Fibroblast of lung (primary cell): ENCODE measurements at regions not wholly inside any gene's neighbourhood (a gene's known extent, or its start where the extent isn't known, plus 50 kb on each side); places are given as distances from the start of the nearest gene placed in this dataset.

ENCODE experiments used
- DNase-seq, 2 donors: peaks; one replicate each; pipeline versions ENCODE4 v3.0.0 to v3.0.0-alpha.2; 2010; ENCODE audit warnings: low read depth in 2 of 2
- H2AFZ ChIP-seq: 2 replicates; pipeline ENCODE4 v1.5.1; 2012; ENCODE audit warnings: low read length, control low read depth, inconsistent platforms
- H3K27ac ChIP-seq: 2 replicates; pipeline ENCODE4 v1.5.1; 2011; ENCODE audit warnings: low read length, control low read depth; ENCODE audit not compliant: insufficient read depth
- H3K27me3 ChIP-seq: 2 replicates; pipeline ENCODE4 v1.5.1; 2011; ENCODE audit warnings: mild to moderate bottlenecking, low read length; ENCODE audit not compliant: control insufficient read depth, insufficient read depth
- H3K36me3 ChIP-seq: 2 replicates; pipeline ENCODE4 v1.5.1; 2011; ENCODE audit warnings: low read length; ENCODE audit not compliant: control insufficient read depth, insufficient read depth
- H3K4me1 ChIP-seq: 2 replicates; pipeline ENCODE4 v1.5.1; 2011; ENCODE audit warnings: low read length; ENCODE audit not compliant: control insufficient read depth, insufficient read depth; ENCODE audit errors: extremely low read depth
- H3K4me2 ChIP-seq: 2 replicates; pipeline ENCODE4 v1.5.1; 2011; ENCODE audit warnings: low read length, control low read depth; ENCODE audit not compliant: insufficient read depth; ENCODE audit errors: extremely low read depth
- H3K4me3 ChIP-seq, 4 experiments: fragments of 200-600 bp in 1 of 4; sonication (generic) in 1 of 4; replicated peaks in 1 of 4; 2 replicates each; pipeline ENCODE4 v1.5.1; 2011 to 2016; ENCODE audit warnings: low read length in 4 of 4, low read depth in 3 of 4, mild to moderate bottlenecking in 3 of 4, control low read depth in 2 of 4, inconsistent platforms in 1 of 4, mixed read lengths in 1 of 4; ENCODE audit not compliant: insufficient read depth in 1 of 4; ENCODE audit errors: control extremely low read depth in 1 of 4
- H3K79me2 ChIP-seq: 2 replicates; pipeline ENCODE4 v1.5.1; 2012; ENCODE audit warnings: mild to moderate bottlenecking, low read length, inconsistent platforms; ENCODE audit not compliant: control insufficient read depth, insufficient read depth
- H3K9ac ChIP-seq: 2 replicates; pipeline ENCODE4 v1.5.1; 2011; ENCODE audit warnings: mild to moderate bottlenecking, low read length, control low read depth; ENCODE audit not compliant: insufficient read depth
- H3K9me3 ChIP-seq: 2 replicates; pipeline ENCODE4 v1.5.1; 2012; ENCODE audit warnings: low read depth, low read length; ENCODE audit not compliant: control insufficient read depth, insufficient read depth
- H4K20me1 ChIP-seq: 2 replicates; pipeline ENCODE4 v1.5.1; 2011; ENCODE audit warnings: low read length; ENCODE audit not compliant: control insufficient read depth, insufficient read depth; ENCODE audit errors: extremely low read depth
- CTCF ChIP-seq, 2 donors: IDR thresholded peaks in 1 of 2; conservative IDR thresholded peaks in 1 of 2; 1 replicate in 1 of 2; 2 replicates in 1 of 2; pipeline ENCODE4 v1.5.1; 2011 to 2012; ENCODE audit warnings: low read length in 2 of 2, control low read depth in 1 of 2, inconsistent platforms in 1 of 2, low read depth in 1 of 2, mild to moderate bottlenecking in 1 of 2
- EZH2 ChIP-seq: IDR thresholded peaks from 2 replicates; pipeline ENCODE4 v1.5.1; 2012; ENCODE audit warnings: low read length, control low read depth, mild to moderate bottlenecking; ENCODE audit errors: missing control alignments

- H3K4me2 ChIP-seq: no peak overlapping the region
- H3K27ac ChIP-seq: no peak overlapping the region
- no peak for DNase-seq
- H2AFZ ChIP-seq: no peak overlapping the region
- no peak for TF ChIP-seq CTCF (conservative IDR thresholded peaks at IDR 0.05 in 1 of 2, IDR thresholded peaks at IDR 0.05 in 1 of 2; ENCODE audit: low read depth in 1 of 2, low read length in 2 of 2)
- no peak for TF ChIP-seq EZH2
- no peaks in the 10 kb centered on the region for H3K36me3 ChIP-seq
- H3K79me2 ChIP-seq: no peaks in the 10 kb centered on the region
- no peaks in the 10 kb centered on the region for H3K27me3 ChIP-seq
- no peak overlapping the region for H3K4me3 ChIP-seq
- H3K4me1 ChIP-seq: no peaks in the 10 kb centered on the region
- H3K9ac ChIP-seq: no peak overlapping the region
- no peaks in the 10 kb centered on the region for H3K9me3 ChIP-seq
- no peaks in the 10 kb centered on the region for H4K20me1 ChIP-seq
Measured at GRCh38 chr1:30048905-30049304, 674.5 kb downstream of the MATN1 start.

GRCh38 chr1:30047576-30047975 lies 675.8 kb downstream of the MATN1 start:
- no peaks in the 10 kb centered on the region for H3K4me1 ChIP-seq
- no peak overlapping the region for H3K4me2 ChIP-seq
- DNase-seq: no peak
- no peaks in the 10 kb centered on the region for H3K9me3 ChIP-seq
- H3K36me3 ChIP-seq: no peaks in the 10 kb centered on the region
- H3K27me3 ChIP-seq: no peaks in the 10 kb centered on the region
- TF ChIP-seq CTCF (conservative IDR thresholded peaks at IDR 0.05 in 1 of 2, IDR thresholded peaks at IDR 0.05 in 1 of 2; ENCODE audit: low read depth in 1 of 2, low read length in 2 of 2): no peak
- TF ChIP-seq EZH2: no peak
- H4K20me1 ChIP-seq: no peaks in the 10 kb centered on the region
- no peak overlapping the region for H3K9ac ChIP-seq
- no peak overlapping the region for H3K4me3 ChIP-seq
- H2AFZ ChIP-seq: no peak overlapping the region
- no peak overlapping the region for H3K27ac ChIP-seq
- no peaks in the 10 kb centered on the region for H3K79me2 ChIP-seq

GRCh38 chr1:30046751-30047150 lies 676.6 kb downstream of the MATN1 start:
- no peak for DNase-seq
- Histone ChIP-seq H3K4me2 (no peak overlapping the region), H3K9ac (no peak overlapping the region), H3K9me3 (no peaks in the 10 kb centered on the region), H4K20me1 (no peaks in the 10 kb centered on the region), H3K27ac (no peak overlapping the region), H3K4me1 (no peaks in the 10 kb centered on the region), H3K4me3 (no peak overlapping the region), H3K79me2 (no peaks in the 10 kb centered on the region), H2AFZ (no peak overlapping the region), H3K36me3 (no peaks in the 10 kb centered on the region), H3K27me3 (no peaks in the 10 kb centered on the region)
- TF ChIP-seq EZH2 (no peak), CTCF (conservative IDR thresholded peaks at IDR 0.05 in 1 of 2, IDR thresholded peaks at IDR 0.05 in 1 of 2; ENCODE audit: low read depth in 1 of 2, low read length in 2 of 2) (no peak)
